Keratinocyte (primary cell): ENCODE measurements at regions not wholly inside any gene's neighbourhood (a gene's known extent, or its start where the extent isn't known, plus 50 kb on each side); places are given as distances from the start of the nearest gene placed in this dataset.

Experiments
- EZH2 ChIP-seq: IDR thresholded peaks from one replicate; pipeline ENCODE4 v1.6.1; 2012; ENCODE audit warnings: inconsistent platforms, mild to moderate bottlenecking, low read length, moderate library complexity
- TF ChIP-seq, protein P1 (sequence below), 3 experiments: IDR thresholded peaks in 1 of 3; conservative IDR thresholded peaks in 1 of 3; optimal IDR thresholded peaks in 1 of 3; 2 replicates in 2 of 3; 3 replicates in 1 of 3; pipeline versions ENCODE3 to v1.5.1; 2011; ENCODE audit warnings: low read length in 3 of 3, mild to moderate bottlenecking in 3 of 3, moderate library complexity in 2 of 3, control low read depth in 1 of 3, inconsistent platforms in 1 of 3; ENCODE audit not compliant: insufficient read depth in 2 of 3; ENCODE audit errors: extremely low read depth in 1 of 3

DNA sequence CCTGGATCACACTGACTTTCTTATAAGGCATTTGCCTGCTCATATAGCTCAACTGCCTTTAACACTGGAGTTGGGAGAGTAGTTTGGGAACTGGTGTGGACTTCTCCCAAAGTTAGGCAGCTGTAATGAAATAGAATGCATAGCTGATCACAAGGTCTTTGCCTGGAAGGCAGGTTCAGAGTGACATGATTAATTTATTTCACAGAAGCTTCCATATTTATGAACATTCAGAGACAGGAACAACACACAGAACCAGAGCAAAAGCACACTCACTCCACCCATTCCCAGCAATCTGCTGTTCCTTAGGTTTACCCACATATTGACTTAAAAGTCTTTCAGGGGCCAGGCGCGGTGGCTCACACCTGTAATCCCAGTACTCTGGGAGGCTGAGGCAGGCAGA is 234.2 kb downstream of the REEP3 start:
- TF ChIP-seq, protein P1, sequence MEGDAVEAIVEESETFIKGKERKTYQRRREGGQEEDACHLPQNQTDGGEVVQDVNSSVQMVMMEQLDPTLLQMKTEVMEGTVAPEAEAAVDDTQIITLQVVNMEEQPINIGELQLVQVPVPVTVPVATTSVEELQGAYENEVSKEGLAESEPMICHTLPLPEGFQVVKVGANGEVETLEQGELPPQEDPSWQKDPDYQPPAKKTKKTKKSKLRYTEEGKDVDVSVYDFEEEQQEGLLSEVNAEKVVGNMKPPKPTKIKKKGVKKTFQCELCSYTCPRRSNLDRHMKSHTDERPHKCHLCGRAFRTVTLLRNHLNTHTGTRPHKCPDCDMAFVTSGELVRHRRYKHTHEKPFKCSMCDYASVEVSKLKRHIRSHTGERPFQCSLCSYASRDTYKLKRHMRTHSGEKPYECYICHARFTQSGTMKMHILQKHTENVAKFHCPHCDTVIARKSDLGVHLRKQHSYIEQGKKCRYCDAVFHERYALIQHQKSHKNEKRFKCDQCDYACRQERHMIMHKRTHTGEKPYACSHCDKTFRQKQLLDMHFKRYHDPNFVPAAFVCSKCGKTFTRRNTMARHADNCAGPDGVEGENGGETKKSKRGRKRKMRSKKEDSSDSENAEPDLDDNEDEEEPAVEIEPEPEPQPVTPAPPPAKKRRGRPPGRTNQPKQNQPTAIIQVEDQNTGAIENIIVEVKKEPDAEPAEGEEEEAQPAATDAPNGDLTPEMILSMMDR (optimal IDR thresholded peaks at IDR 0.05 in 1 of 3, IDR thresholded peaks at IDR 0.05 in 1 of 3, conservative IDR thresholded peaks at IDR 0.05 in 1 of 3; ENCODE audit: extremely low read depth in 1 of 3, insufficient read depth in 2 of 3, low read length in 3 of 3) = no peak
- no peak for TF ChIP-seq EZH2
